ENCODE measurements at regions not wholly inside any gene's neighbourhood (a gene's known extent, or its start where the extent isn't known, plus 50 kb on each side); places are given as distances from the start of the nearest gene placed in this dataset.
"Not testable (repeated sequence)": the region's sequence is repeated elsewhere in the genome, so short reads cannot be mapped to it uniquely, and the experiment has no call there.

DNA sequence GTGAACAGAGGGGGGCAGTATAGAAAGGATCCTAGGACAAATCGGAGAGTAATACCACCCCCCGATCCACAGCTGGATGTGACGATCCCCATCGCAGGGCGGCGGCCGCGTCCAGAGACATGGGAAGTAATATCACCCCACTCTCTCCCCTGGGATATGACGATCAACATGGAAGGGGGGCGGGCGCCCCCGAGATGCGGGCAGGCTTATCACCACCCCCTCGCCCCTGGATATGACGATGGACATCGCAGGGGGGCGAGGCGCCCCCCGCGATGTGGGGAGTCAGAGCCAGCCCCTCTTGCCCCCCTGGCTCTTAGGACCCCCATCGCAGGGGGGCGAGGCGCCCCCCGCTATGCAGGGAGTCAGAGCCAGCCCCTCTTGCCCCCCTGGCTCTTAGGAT lies 120.4 kb upstream of the OSBPL11 start:
- DNase-seq: no peak
- Histone ChIP-seq H3K4me3 (no peak overlapping the region), H3K27me3 (ENCODE audit: low read depth) (no peaks in the 10 kb centered on the region), H3K36me3 (no peaks in the 10 kb centered on the region), H3K9me3 (replicated peaks) (no peaks in the 10 kb centered on the region), H3K4me1 (no peaks in the 10 kb centered on the region), H3K27ac (replicated peaks) (no peak overlapping the region)
- intact Hi-C loops (cut with micrococcal nuclease): no loop called here
- TF ChIP-seq, protein P1, sequence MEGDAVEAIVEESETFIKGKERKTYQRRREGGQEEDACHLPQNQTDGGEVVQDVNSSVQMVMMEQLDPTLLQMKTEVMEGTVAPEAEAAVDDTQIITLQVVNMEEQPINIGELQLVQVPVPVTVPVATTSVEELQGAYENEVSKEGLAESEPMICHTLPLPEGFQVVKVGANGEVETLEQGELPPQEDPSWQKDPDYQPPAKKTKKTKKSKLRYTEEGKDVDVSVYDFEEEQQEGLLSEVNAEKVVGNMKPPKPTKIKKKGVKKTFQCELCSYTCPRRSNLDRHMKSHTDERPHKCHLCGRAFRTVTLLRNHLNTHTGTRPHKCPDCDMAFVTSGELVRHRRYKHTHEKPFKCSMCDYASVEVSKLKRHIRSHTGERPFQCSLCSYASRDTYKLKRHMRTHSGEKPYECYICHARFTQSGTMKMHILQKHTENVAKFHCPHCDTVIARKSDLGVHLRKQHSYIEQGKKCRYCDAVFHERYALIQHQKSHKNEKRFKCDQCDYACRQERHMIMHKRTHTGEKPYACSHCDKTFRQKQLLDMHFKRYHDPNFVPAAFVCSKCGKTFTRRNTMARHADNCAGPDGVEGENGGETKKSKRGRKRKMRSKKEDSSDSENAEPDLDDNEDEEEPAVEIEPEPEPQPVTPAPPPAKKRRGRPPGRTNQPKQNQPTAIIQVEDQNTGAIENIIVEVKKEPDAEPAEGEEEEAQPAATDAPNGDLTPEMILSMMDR (IDR thresholded peaks at IDR 0.05; ENCODE audit: borderline replicate concordance): no peak

GRCh38 chr3:125732151-125732550 lies 136.9 kb upstream of the OSBPL11 start:
- H3K27me3 ChIP-seq (ENCODE audit: low read depth); intact Hi-C loops (cut with micrococcal nuclease); H3K27ac ChIP-seq (replicated peaks); H3K36me3 ChIP-seq; H3K4me3 ChIP-seq; DNase-seq; H3K4me1 ChIP-seq: not testable (repeated sequence)
- peaks cover 11% of the 10 kb centered on the region for H3K9me3 ChIP-seq (replicated peaks)

- H3K36me3 ChIP-seq; H3K27ac ChIP-seq (replicated peaks); H3K4me1 ChIP-seq; intact Hi-C loops (cut with micrococcal nuclease); DNase-seq; H3K9me3 ChIP-seq (replicated peaks); H3K27me3 ChIP-seq (ENCODE audit: low read depth); H3K4me3 ChIP-seq: not testable (repeated sequence)
Observed at GRCh38 chr3:125741991-125742718, 146.9 kb upstream of the OSBPL11 start.

- H3K36me3 ChIP-seq; intact Hi-C loops (cut with micrococcal nuclease); H3K4me1 ChIP-seq; H3K27me3 ChIP-seq (ENCODE audit: low read depth); H3K9me3 ChIP-seq (replicated peaks); H3K27ac ChIP-seq (replicated peaks); H3K4me3 ChIP-seq; DNase-seq: not testable (repeated sequence)
Observed at GRCh38 chr3:125742845-125743244, 147.5 kb upstream of the OSBPL11 start.

DNA sequence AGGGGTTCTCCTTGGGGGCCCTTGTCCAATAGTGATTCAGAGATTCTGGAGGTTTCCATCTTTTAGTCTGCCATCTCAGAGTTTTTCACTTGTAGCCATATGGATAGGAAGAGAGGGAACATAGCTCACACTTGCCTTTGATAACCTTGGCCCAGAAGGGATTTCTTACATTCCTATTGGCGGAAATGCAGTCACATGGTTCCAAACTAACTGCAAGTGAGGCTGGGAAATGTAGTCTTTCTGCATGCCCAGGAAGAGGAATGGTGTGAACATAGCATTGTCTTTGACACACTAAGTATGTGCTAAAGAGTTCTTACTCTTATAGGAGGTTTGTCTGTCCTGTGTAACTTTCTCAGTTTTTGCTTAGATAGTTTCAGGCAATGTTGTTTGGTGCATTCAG lies 161.8 kb upstream of the OSBPL11 start:
- H3K4me1 ChIP-seq; H3K36me3 ChIP-seq; H3K27ac ChIP-seq (replicated peaks); H3K4me3 ChIP-seq; H3K9me3 ChIP-seq (replicated peaks); intact Hi-C loops (cut with micrococcal nuclease); H3K27me3 ChIP-seq (ENCODE audit: low read depth); DNase-seq: not testable (repeated sequence)

DNA sequence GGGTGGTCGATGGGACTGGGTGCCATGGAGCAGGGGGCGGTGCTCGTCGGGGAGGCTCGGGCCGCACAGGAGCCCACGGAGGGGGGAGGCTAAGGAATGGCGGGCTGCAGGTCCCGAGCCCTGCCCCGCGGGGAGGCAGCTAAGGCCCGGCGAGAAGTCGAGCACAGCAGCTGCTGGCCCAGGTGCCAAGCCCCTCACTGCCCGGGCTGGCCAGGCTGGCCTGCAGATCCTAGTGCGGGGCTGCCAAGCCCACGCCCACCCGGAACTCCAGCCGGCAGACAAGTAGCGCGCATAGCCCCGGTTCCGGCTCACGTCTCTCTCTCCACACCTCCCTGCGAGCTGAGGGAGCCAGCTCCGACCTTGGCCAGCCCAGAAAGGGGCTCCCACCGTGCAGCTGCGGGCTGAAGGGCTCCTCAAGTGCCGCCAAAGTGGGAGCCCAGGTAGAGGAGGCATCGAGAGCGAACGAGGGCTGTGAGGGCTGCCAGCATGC lies 163.4 kb upstream of the OSBPL11 start:
- H3K9me3 ChIP-seq (replicated peaks); H3K36me3 ChIP-seq; H3K27ac ChIP-seq (replicated peaks); H3K4me3 ChIP-seq; intact Hi-C loops (cut with micrococcal nuclease); DNase-seq; H3K4me1 ChIP-seq: not testable (repeated sequence)
- H3K27me3 ChIP-seq (ENCODE audit: low read depth): peaks cover 16% of the 10 kb centered on the region

DNA sequence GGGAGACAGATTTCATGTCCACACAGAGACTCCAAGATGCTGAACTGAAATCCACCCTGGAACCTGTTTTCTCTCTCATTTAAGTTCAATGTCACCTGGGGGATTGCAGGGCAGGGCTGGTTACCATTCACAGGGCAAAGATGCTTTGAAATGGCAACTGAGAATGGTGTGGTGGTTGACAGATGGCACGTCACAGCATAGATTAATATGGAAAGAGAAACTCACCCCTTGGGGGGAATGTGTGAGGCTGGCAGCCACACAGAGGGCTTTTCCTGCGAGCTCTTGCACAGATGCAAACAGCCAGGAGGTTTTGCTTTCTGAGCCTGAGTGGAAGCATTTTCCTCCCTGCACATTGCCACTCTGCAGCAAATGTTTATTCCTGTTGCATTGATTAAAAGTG lies 167.3 kb upstream of the OSBPL11 start:
- intact Hi-C loops (cut with micrococcal nuclease); H3K4me1 ChIP-seq; H3K36me3 ChIP-seq; H3K9me3 ChIP-seq (replicated peaks); H3K27ac ChIP-seq (replicated peaks); DNase-seq; H3K4me3 ChIP-seq: not testable (repeated sequence)
- peaks cover 48% of the 10 kb centered on the region for H3K27me3 ChIP-seq (ENCODE audit: low read depth)

DNA sequence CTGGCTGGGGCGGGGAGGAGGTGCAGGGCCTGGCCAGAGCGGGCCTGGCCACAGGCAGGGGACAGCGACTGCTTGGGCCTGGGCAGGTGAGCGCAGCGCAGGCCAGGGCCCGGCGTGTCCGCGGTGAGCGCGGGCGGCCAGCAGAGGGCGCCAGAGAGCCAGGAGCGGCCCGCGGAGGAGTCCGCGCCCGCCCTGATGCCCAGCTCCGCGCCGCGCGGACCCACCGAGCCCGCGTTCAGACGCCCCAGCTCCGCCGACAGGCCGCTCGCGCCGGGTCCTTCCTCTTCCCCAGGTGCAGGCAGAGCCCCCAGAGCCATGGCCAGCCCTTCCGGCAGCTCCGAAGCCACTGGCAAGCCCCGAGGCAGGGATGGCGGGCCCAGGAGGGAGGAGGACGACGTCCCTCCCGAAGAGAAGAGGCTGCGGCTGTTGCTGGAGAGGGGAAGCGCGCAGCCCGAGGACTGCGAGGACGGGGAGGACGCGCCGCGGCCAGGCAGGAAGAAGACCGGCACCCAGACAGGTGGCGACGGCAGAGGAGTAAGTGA lies 171.1 kb upstream of the OSBPL11 start:
- H3K27ac ChIP-seq (replicated peaks); H3K4me1 ChIP-seq; intact Hi-C loops (cut with micrococcal nuclease); H3K9me3 ChIP-seq (replicated peaks); H3K36me3 ChIP-seq: not testable (repeated sequence)
- H3K4me3 ChIP-seq: peak overlapping the region; percentile 71
- peak; percentile 54 for DNase-seq
- TF ChIP-seq, protein P1 (IDR thresholded peaks at IDR 0.05; ENCODE audit: borderline replicate concordance): peak; percentile 83
- H3K27me3 ChIP-seq (ENCODE audit: low read depth): peaks cover 46% of the 10 kb centered on the region

GRCh38 chr3:125766931-125767330 lies 171.6 kb upstream of the OSBPL11 start:
- H3K4me1 ChIP-seq; H3K9me3 ChIP-seq (replicated peaks); H3K36me3 ChIP-seq; DNase-seq; intact Hi-C loops (cut with micrococcal nuclease); H3K27ac ChIP-seq (replicated peaks): not testable (repeated sequence)
- peak overlapping the region; percentile 71 for H3K4me3 ChIP-seq
- peaks cover 46% of the 10 kb centered on the region for H3K27me3 ChIP-seq (ENCODE audit: low read depth)

Data from left ventricle myocardium inferior (tissue), 1 donor.